ENCODE measurements at regions not wholly inside any gene's neighbourhood (a gene's known extent, or its start where the extent isn't known, plus 50 kb on each side); places are given as distances from the start of the nearest gene placed in this dataset.
"Not testable (repeated sequence)": the region's sequence is repeated elsewhere in the genome, so short reads cannot be mapped to it uniquely, and the experiment has no call there.

GRCh38 chr3:124056846-124057245 is 64.9 kb upstream of the ROPN1 start:
- no peaks in the 10 kb centered on the region for H3K36me3 ChIP-seq
- no peak overlapping the region for H3K27ac ChIP-seq
- H3K4me1 ChIP-seq = peaks cover 0 to 3% of the 10 kb centered on the region in 2 donors
- no peaks in the 10 kb centered on the region for H3K9me3 ChIP-seq
- no peak overlapping the region for H3K4me3 ChIP-seq
- intact Hi-C loops (cut with DNase I; ENCODE audit: low total_unique reads) = no loop called here
- no peak for DNase-seq (ENCODE audit: low spot score in 2 of 2)
- no peak for TF ChIP-seq POLR2A (IDR thresholded peaks at IDR 0.05)
- no peak for TF ChIP-seq POLR2AphosphoS5 (IDR thresholded peaks at IDR 0.05)
- no peak for TF ChIP-seq CTCF (IDR thresholded peaks at IDR 0.05)
- no peaks in the 10 kb centered on the region for H3K27me3 ChIP-seq

- H3K4me3 ChIP-seq = no peak overlapping the region
- H3K27ac ChIP-seq = no peak overlapping the region
- H3K36me3 ChIP-seq = no peaks in the 10 kb centered on the region
- no peaks in the 10 kb centered on the region for H3K9me3 ChIP-seq
- TF ChIP-seq POLR2A (IDR thresholded peaks at IDR 0.05) (no peak), CTCF (IDR thresholded peaks at IDR 0.05) (no peak), POLR2AphosphoS5 (IDR thresholded peaks at IDR 0.05) (no peak)
- intact Hi-C loops (cut with DNase I; ENCODE audit: low total_unique reads) = no loop called here
- no peaks in the 10 kb centered on the region for H3K27me3 ChIP-seq
- H3K4me1 ChIP-seq = peaks cover 3 to 5% of the 10 kb centered on the region in 2 donors
- no peak for DNase-seq (ENCODE audit: low spot score in 2 of 2)
Observed at GRCh38 chr3:124057420-124057819, 65.5 kb upstream of the ROPN1 start.

- Histone ChIP-seq H3K4me1 (peaks cover 6 to 17% of the 10 kb centered on the region in 2 donors), H3K27ac (no peak overlapping the region), H3K4me3 (no peak overlapping the region), H3K9me3 (no peaks in the 10 kb centered on the region), H3K36me3 (no peaks in the 10 kb centered on the region), H3K27me3 (no peaks in the 10 kb centered on the region)
- intact Hi-C loops (cut with DNase I; ENCODE audit: low total_unique reads) = no loop called here
- no peak for DNase-seq (ENCODE audit: low spot score in 2 of 2)
- no peak for TF ChIP-seq POLR2AphosphoS5 (IDR thresholded peaks at IDR 0.05)
- no peak for TF ChIP-seq CTCF (IDR thresholded peaks at IDR 0.05)
- no peak for TF ChIP-seq POLR2A (IDR thresholded peaks at IDR 0.05)
Observed at GRCh38 chr3:124059580-124059979, 67.7 kb upstream of the ROPN1 start.

GRCh38 chr3:124063197-124063909 is 71.4 kb upstream of the ROPN1 start:
- peaks cover 3 to 17% of the 10 kb centered on the region in 2 donors for H3K4me1 ChIP-seq
- peak overlapping the region in 1 of 3 donors; percentile 5 for H3K4me3 ChIP-seq
- no peaks in the 10 kb centered on the region for H3K9me3 ChIP-seq
- H3K27ac ChIP-seq = peak overlapping the region; percentile 26 to 68
- intact Hi-C loops (cut with DNase I; ENCODE audit: low total_unique reads) = no loop called here
- H3K27me3 ChIP-seq = no peaks in the 10 kb centered on the region
- no peak for DNase-seq (ENCODE audit: low spot score in 2 of 2)
- H3K36me3 ChIP-seq = no peaks in the 10 kb centered on the region
- no peak for TF ChIP-seq CTCF (IDR thresholded peaks at IDR 0.05)
- TF ChIP-seq POLR2AphosphoS5 (IDR thresholded peaks at IDR 0.05) = no peak
- no peak for TF ChIP-seq POLR2A (IDR thresholded peaks at IDR 0.05)

GRCh38 chr3:124064050-124064449 is 72.1 kb upstream of the ROPN1 start:
- intact Hi-C loops (cut with DNase I; ENCODE audit: low total_unique reads) = no loop called here
- TF ChIP-seq POLR2A (IDR thresholded peaks at IDR 0.05) = no peak
- TF ChIP-seq POLR2AphosphoS5 (IDR thresholded peaks at IDR 0.05) = no peak
- no peak for TF ChIP-seq CTCF (IDR thresholded peaks at IDR 0.05)
- Histone ChIP-seq H3K9me3 (no peaks in the 10 kb centered on the region), H3K36me3 (no peaks in the 10 kb centered on the region), H3K4me3 (no peak overlapping the region), H3K4me1 (peaks cover 3 to 17% of the 10 kb centered on the region in 2 donors), H3K27me3 (no peaks in the 10 kb centered on the region), H3K27ac (peak overlapping the region; percentile 26 to 68)
- DNase-seq (ENCODE audit: low spot score in 2 of 2) = no peak

- H3K9me3 ChIP-seq; H3K27me3 ChIP-seq; H3K4me3 ChIP-seq; H3K36me3 ChIP-seq; DNase-seq (ENCODE audit: low spot score in 2 of 2); H3K27ac ChIP-seq: not testable (repeated sequence)
- intact Hi-C loops (cut with DNase I; ENCODE audit: low total_unique reads) = loop anchor here (2.0 kb wide), 1 partner anchor 28 kb away; no protein-coding TSS in a partner anchor
- peaks cover 3 to 17% of the 10 kb centered on the region in 2 donors for H3K4me1 ChIP-seq
Observed at GRCh38 chr3:124066543-124066942, 74.6 kb upstream of the ROPN1 start.

- DNase-seq (ENCODE audit: low spot score in 2 of 2); H3K27ac ChIP-seq: not testable (repeated sequence)
Observed at GRCh38 chr3:124069706-124070105, 77.8 kb upstream of the ROPN1 start.

GRCh38 chr3:124075090-124075489 is 83.2 kb upstream of the ROPN1 start:
- intact Hi-C loops (cut with DNase I; ENCODE audit: low total_unique reads); H3K4me3 ChIP-seq; H3K9me3 ChIP-seq; DNase-seq (ENCODE audit: low spot score in 2 of 2); H3K4me1 ChIP-seq; H3K27me3 ChIP-seq; H3K27ac ChIP-seq; H3K36me3 ChIP-seq: not testable (repeated sequence)

More at GRCh38 chr3:124069706-124070105, 77.8 kb upstream of the ROPN1 start:
- H3K9me3 ChIP-seq; H3K4me3 ChIP-seq; intact Hi-C loops (cut with DNase I; ENCODE audit: low total_unique reads); H3K4me1 ChIP-seq; H3K27me3 ChIP-seq; H3K36me3 ChIP-seq: not testable (repeated sequence)
